D721Med (cell line): ENCODE measurements at regions not wholly inside any gene's neighbourhood (a gene's known extent, or its start where the extent isn't known, plus 50 kb on each side); places are given as distances from the start of the nearest gene placed in this dataset.

ENCODE experiments used
- DNase-seq: peaks from one replicate; pipeline ENCODE4 v3.0.0; 2011; ENCODE audit warnings: low spot score; ENCODE audit not compliant: insufficient read length
- FAIRE-seq: peaks from 2 replicates; lab custom pipeline; 2011; peaks lifted over from hg19 to GRCh38; lab: Jason Lieb, UNC
- TF ChIP-seq, protein P1 (sequence below): IDR thresholded peaks from 2 replicates; pipeline ENCODE4 v1.5.1; 2012; ENCODE audit warnings: mild to moderate bottlenecking, control low read depth; ENCODE audit not compliant: insufficient read depth; ENCODE audit errors: missing control alignments

DNA sequence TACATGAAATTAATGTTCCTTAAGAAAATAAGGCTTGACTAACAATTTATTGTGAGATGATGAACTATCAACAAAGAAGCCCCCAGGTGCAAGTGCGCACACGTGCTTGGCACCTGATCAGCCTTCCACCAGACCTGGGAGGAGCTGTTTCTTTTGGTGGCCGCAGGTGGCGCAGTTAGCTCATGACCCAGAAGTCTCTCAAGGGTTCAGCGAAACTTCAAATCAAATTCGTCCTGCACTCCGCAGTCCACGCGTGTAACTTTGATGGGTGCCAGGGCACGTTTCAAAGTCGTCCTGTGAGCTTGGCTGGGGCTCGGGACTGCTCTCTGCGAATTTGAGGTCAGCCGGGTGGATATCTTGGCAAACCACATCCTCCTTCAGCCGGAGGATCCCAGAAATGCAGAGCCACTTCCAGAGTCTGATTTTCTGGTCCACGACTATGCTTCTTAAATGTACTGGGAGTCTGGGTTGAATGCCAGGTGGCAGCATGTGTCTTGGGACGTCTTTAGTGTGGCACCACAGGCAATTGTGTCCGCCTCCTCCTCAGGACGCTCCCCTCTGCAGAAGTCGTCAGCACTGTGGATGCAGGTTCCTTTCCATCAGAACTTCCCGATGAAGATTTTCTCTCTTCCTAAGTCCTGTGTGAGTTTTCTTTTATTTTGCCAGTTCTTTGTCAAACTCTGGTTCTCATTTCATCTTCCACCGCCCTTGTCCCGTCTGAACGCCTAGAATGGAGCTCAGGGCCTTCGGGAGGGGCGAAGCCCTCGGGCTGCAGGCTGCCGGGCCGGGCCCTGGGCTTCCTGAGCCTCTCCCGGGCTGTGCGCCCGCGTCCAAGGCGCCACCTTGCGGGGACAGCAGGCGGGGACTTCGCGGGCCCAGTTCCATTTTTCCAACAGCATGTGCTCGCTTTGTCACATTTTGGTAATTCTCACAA lies 61.3 kb upstream of the RAPGEF4 start:
- TF ChIP-seq, protein P1, sequence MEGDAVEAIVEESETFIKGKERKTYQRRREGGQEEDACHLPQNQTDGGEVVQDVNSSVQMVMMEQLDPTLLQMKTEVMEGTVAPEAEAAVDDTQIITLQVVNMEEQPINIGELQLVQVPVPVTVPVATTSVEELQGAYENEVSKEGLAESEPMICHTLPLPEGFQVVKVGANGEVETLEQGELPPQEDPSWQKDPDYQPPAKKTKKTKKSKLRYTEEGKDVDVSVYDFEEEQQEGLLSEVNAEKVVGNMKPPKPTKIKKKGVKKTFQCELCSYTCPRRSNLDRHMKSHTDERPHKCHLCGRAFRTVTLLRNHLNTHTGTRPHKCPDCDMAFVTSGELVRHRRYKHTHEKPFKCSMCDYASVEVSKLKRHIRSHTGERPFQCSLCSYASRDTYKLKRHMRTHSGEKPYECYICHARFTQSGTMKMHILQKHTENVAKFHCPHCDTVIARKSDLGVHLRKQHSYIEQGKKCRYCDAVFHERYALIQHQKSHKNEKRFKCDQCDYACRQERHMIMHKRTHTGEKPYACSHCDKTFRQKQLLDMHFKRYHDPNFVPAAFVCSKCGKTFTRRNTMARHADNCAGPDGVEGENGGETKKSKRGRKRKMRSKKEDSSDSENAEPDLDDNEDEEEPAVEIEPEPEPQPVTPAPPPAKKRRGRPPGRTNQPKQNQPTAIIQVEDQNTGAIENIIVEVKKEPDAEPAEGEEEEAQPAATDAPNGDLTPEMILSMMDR = no peak
- DNase-seq (no peak), FAIRE-seq (no peak)

DNA sequence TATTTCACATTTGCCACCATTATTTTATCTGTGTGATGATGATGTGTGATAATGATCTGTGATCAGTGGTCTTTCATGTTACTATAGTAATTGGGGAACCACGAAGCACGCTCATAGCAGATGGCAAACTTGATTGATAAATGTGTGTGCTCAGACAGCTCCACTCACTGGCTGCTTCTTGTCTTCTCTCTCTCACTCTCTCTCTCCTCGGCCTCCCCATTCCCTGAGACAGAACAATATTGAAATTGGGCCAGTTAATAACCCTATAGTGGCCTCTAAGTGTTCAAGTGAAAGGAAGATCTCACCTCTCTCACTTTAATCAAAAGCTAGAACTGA lies 60.7 kb upstream of the RAPGEF4 start:
- DNase-seq = no peak
- TF ChIP-seq, protein P1 = no peak
- no peak for FAIRE-seq

DNA sequence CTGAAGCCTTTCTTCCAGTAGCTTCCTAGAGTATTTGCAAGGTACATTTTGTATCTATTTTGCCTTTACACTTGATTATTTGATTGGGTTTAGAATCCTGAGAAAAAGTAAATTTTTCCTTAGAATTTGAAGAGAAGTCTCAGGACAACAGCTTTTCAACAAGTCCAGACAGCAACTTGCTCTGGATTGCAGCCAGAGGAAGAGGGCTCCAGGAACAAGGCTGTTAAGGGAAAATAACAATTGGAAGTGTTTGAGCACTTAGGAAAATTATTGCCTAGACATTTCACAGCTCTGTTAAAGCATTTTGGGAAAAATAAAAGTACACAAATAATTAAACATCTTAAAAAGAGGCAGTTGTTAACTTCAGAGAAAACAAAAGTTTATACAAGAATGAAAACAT lies 58.3 kb upstream of the RAPGEF4 start:
- TF ChIP-seq, protein P1 = no peak
- FAIRE-seq (no peak), DNase-seq (no peak)

DNA sequence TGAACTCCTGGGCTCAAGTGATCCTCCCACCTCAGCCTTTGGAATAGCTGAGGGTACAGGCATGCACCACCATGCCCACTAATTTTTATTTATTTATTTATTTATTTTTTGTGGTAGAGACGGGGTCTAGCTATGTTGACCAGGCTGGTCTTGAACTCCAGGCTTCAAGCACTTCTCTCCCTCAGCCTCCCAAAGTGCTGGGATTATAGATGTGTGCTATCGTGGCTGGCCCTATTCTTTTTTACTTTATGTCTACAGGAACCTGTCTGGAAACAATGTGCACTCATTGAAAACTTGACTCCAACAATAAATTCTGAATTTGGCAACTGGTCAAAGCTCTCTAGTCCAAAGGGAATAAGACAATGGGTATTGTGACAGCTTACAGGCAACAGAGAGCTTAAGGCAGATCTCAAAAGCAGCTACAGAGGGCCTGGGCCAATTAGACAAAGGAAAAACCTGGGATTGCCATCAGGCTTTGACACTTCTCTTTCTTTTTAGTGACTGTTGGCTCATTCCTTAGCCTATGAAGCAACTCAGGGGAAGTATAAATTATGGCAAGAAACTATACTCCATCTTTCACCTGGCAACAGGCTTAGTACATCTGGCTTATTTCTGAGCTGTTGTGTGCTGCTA lies 55.1 kb upstream of the RAPGEF4 start:
- DNase-seq (no peak), FAIRE-seq (no peak)
- TF ChIP-seq, protein P1 = no peak

DNA sequence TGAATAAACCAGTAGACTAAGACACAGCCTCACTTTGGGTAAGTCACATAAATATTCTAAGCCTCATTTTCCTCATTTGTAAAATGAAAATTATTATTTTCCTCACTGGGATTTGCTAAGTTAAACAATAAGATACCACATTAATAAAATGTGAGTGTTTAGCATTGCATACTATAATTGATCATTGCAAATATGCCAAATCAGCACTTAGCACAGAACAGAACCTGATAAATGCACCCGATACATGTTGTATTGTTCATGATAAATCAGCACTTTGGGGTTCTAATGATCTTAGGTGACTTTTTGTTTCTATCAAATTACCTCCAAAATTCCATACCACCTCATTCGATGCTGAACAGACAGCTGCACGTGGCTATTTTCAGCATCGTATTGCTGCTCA lies 50.2 kb upstream of the RAPGEF4 start:
- no peak for DNase-seq
- TF ChIP-seq, protein P1 = no peak
- no peak for FAIRE-seq
